ENCODE measurements at regions not wholly inside any gene's neighbourhood (a gene's known extent, or its start where the extent isn't known, plus 50 kb on each side); places are given as distances from the start of the nearest gene placed in this dataset.

- no peaks in the 10 kb centered on the region for H3K36me3 ChIP-seq (ENCODE audit: control insufficient read depth, low read length)
- no peaks in the 10 kb centered on the region for H3K9me2 ChIP-seq (replicated peaks; ENCODE audit: control insufficient read depth, low read length)
- no peaks in the 10 kb centered on the region for H3F3A ChIP-seq (ENCODE audit: control insufficient read depth, insufficient read depth)
- no peak overlapping the region for H3K4me2 ChIP-seq (ENCODE audit: low read length)
- H3K79me2 ChIP-seq (ENCODE audit: control insufficient read depth, low read length) = no peaks in the 10 kb centered on the region
- H3K9me3 ChIP-seq (ENCODE audit: control insufficient read depth, insufficient read depth, low read length) = no peaks in the 10 kb centered on the region
- no peak overlapping the region for H3K27ac ChIP-seq (ENCODE audit: low read depth, low read length)
- H4K20me1 ChIP-seq (ENCODE audit: control insufficient read depth, insufficient read depth, low read depth, low read length) = no peaks in the 10 kb centered on the region
- H3K4me3 ChIP-seq (ENCODE audit: low read length) = no peak overlapping the region
- no peak for TF ChIP-seq EZH2phosphoT487 (IDR thresholded peaks at IDR 0.05; ENCODE audit: borderline replicate concordance, low read length)
- TF ChIP-seq CTCF (IDR thresholded peaks at IDR 0.05; ENCODE audit: low read depth, low read length, poor library complexity, severe bottlenecking) = no peak
- H3K4me1 ChIP-seq (ENCODE audit: control insufficient read depth, low read length) = no peaks in the 10 kb centered on the region
- H3K27me3 ChIP-seq (ENCODE audit: control insufficient read depth, low read length) = no peaks in the 10 kb centered on the region
Observed at GRCh38 chr4:107098401-107098800, 62.3 kb upstream of the DKK2 start.

GRCh38 chr4:107094976-107095375 lies 58.9 kb upstream of the DKK2 start:
- Histone ChIP-seq H3K4me3 (ENCODE audit: low read length) (no peak overlapping the region), H3K9me3 (ENCODE audit: control insufficient read depth, insufficient read depth, low read length) (no peaks in the 10 kb centered on the region), H3K9me2 (replicated peaks; ENCODE audit: control insufficient read depth, low read length) (no peaks in the 10 kb centered on the region), H4K20me1 (ENCODE audit: control insufficient read depth, insufficient read depth, low read depth, low read length) (no peaks in the 10 kb centered on the region), H3K4me1 (ENCODE audit: control insufficient read depth, low read length) (no peaks in the 10 kb centered on the region), H3K79me2 (ENCODE audit: control insufficient read depth, low read length) (no peaks in the 10 kb centered on the region), H3K36me3 (ENCODE audit: control insufficient read depth, low read length) (no peaks in the 10 kb centered on the region), H3K27me3 (ENCODE audit: control insufficient read depth, low read length) (no peaks in the 10 kb centered on the region), H3K27ac (ENCODE audit: low read depth, low read length) (no peak overlapping the region), H3K4me2 (ENCODE audit: low read length) (no peak overlapping the region), H3F3A (ENCODE audit: control insufficient read depth, insufficient read depth) (no peaks in the 10 kb centered on the region)
- TF ChIP-seq CTCF (IDR thresholded peaks at IDR 0.05; ENCODE audit: low read depth, low read length, poor library complexity, severe bottlenecking) (no peak), EZH2phosphoT487 (IDR thresholded peaks at IDR 0.05; ENCODE audit: borderline replicate concordance, low read length) (no peak)

- no peaks in the 10 kb centered on the region for H3K9me2 ChIP-seq (replicated peaks; ENCODE audit: control insufficient read depth, low read length)
- H3K36me3 ChIP-seq (ENCODE audit: control insufficient read depth, low read length) = no peaks in the 10 kb centered on the region
- H3F3A ChIP-seq (ENCODE audit: control insufficient read depth, insufficient read depth) = no peaks in the 10 kb centered on the region
- H3K4me1 ChIP-seq (ENCODE audit: control insufficient read depth, low read length) = no peaks in the 10 kb centered on the region
- no peaks in the 10 kb centered on the region for H4K20me1 ChIP-seq (ENCODE audit: control insufficient read depth, insufficient read depth, low read depth, low read length)
- no peaks in the 10 kb centered on the region for H3K27me3 ChIP-seq (ENCODE audit: control insufficient read depth, low read length)
- H3K79me2 ChIP-seq (ENCODE audit: control insufficient read depth, low read length) = no peaks in the 10 kb centered on the region
- TF ChIP-seq CTCF (IDR thresholded peaks at IDR 0.05; ENCODE audit: low read depth, low read length, poor library complexity, severe bottlenecking) = no peak
- TF ChIP-seq EZH2phosphoT487 (IDR thresholded peaks at IDR 0.05; ENCODE audit: borderline replicate concordance, low read length) = no peak
- no peaks in the 10 kb centered on the region for H3K9me3 ChIP-seq (ENCODE audit: control insufficient read depth, insufficient read depth, low read length)
- no peak overlapping the region for H3K27ac ChIP-seq (ENCODE audit: low read depth, low read length)
- H3K4me2 ChIP-seq (ENCODE audit: low read length) = no peak overlapping the region
- no peak overlapping the region for H3K4me3 ChIP-seq (ENCODE audit: low read length)
Observed at GRCh38 chr4:107094332-107094731, 58.2 kb upstream of the DKK2 start.

All from DOHH2 (cell line).